Astrocyte of the spinal cord (primary cell): ENCODE measurements at regions not wholly inside any gene's neighbourhood (a gene's known extent, or its start where the extent isn't known, plus 50 kb on each side); places are given as distances from the start of the nearest gene placed in this dataset.
"Not testable (repeated sequence)": the region's sequence is repeated elsewhere in the genome, so short reads cannot be mapped to it uniquely, and the experiment has no call there.

Experiments used
- DNase-seq: peaks from one replicate; pipeline ENCODE4 v3.0.0; 2011; ENCODE audit warnings: low read depth, low spot score
- H3K4me3 ChIP-seq: 2 replicates; pipeline ENCODE4 v1.5.1; 2011; ENCODE audit warnings: low read depth, mild to moderate bottlenecking, low read length, moderate library complexity
- CTCF ChIP-seq: IDR thresholded peaks from 2 replicates; pipeline ENCODE4 v1.5.1; 2012; ENCODE audit warnings: low read depth, mild to moderate bottlenecking, low read length, inconsistent platforms
- in situ Hi-C: cut with HindIII; loops from 2 replicates; pipeline ENCODE4 v1.10.0; 2017; ENCODE audit warnings: low sequenced_read_pairs

DNA sequence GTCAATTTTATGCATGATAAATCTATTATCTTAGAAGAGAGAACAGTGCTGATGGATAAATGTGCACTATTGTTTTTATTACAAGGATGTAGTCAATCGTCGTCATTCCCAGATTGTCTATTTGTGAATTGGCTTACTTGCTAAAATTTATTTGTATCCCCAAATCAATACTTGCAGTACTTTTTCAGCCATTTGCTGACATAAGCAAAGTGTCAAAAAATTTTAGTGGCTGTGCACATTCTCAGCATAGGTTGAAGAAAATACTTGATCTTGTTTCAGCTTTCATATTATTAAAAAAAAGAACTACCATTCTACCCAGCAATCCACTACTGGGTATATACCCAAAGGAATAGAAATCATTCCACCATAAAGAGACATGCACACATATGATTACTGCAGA lies 477.9 kb upstream of the CA10 start:
- DNase-seq = no peak
- H3K4me3 ChIP-seq = no peak overlapping the region
- in situ Hi-C loops = no loop called here
- TF ChIP-seq CTCF = no peak

DNA sequence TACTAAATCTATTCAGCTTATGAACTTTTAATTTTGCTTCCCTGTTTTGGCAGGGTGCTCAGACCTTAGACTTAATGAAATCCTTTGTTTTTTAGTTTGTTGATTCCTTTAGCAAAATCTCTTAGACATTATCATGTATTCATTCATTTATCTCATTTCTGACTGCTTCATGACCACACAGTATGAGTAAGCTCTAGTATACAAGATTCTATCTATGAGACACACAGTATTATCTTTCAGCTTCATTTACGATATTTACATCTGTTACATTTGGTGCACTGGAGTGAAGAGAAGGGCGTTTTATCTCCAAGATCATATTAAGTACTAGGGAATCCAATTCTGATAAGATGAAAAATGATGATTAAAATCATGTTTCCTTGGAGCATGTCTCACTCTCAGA lies 448.1 kb upstream of the CA10 start:
- no peak for DNase-seq
- no peak for TF ChIP-seq CTCF
- in situ Hi-C loops = no loop called here
- H3K4me3 ChIP-seq = no peak overlapping the region

GRCh38 chr17:52606098-52606497 lies 447.6 kb upstream of the CA10 start:
- in situ Hi-C loops = no loop called here
- TF ChIP-seq CTCF = no peak
- H3K4me3 ChIP-seq = no peak overlapping the region
- DNase-seq = no peak

DNA sequence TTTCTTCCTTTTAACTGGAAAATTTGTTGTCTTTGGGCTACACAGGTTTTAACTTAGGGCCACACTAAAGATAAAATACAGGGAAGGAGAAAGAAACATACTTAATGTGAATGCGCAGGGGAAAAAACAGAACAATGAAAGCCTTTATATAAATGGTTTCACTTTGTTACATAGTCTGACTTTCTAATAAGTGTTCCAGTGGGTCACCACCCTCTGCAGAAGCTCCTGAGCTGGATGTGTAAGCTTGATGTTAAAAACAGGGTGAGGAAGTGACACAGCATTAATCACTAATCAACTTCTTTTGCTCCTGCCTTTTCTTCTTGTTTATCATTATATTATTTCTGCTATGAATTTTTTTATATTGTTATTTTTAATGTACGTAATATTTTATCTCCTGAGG lies 445.6 kb upstream of the CA10 start:
- TF ChIP-seq CTCF = no peak
- H3K4me3 ChIP-seq = no peak overlapping the region
- in situ Hi-C loops = no loop called here
- DNase-seq = no peak

DNA sequence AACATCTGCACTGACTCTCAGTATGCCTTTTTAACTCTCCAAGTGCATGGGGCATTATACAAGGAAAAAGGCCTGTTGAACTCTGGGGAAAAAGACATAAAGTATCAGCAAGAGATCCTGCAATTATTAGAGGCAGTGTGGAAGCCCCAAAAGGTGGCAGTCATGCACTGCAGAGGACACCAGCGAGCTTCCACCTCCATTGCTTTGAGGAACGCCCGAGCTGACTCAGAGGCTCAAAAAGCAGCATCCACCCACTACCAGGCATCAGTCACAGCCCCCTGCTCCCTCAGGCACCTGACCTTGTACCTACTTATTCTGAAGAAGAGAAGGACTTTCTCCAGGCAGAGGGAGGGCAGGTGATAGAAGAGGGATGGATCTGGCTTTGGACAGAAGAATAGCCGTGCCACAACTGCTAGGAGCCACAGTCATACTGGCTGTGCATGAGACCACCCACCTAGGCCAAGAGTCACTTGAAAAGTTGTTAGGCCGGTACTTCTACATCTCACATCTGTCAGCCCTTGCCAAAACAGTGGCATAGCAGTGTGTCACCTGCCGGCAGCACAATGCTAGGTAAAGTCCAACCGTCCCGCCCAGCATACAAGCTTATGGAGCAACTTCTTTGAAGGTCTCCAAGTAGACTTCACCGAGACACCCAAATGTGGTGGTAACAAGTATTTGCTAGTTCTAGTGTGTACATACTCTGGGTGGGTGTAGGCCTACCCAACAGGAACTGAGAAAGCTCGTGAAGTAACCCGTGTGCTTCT lies 439.1 kb upstream of the CA10 start:
- H3K4me3 ChIP-seq, DNase-seq, in situ Hi-C loops: not testable (repeated sequence)

- in situ Hi-C loops = no loop called here
- DNase-seq = no peak
- no peak overlapping the region for H3K4me3 ChIP-seq
- TF ChIP-seq CTCF = no peak
Measured at GRCh38 chr17:52594516-52594915, 436.0 kb upstream of the CA10 start.

- DNase-seq = no peak
- no peak overlapping the region for H3K4me3 ChIP-seq
- in situ Hi-C loops = no loop called here
- TF ChIP-seq CTCF = no peak
Measured at GRCh38 chr17:52546990-52547389, 388.5 kb upstream of the CA10 start.
